ENCODE measurements at regions not wholly inside any gene's neighbourhood (a gene's known extent, or its start where the extent isn't known, plus 50 kb on each side); places are given as distances from the start of the nearest gene placed in this dataset.

DNA sequence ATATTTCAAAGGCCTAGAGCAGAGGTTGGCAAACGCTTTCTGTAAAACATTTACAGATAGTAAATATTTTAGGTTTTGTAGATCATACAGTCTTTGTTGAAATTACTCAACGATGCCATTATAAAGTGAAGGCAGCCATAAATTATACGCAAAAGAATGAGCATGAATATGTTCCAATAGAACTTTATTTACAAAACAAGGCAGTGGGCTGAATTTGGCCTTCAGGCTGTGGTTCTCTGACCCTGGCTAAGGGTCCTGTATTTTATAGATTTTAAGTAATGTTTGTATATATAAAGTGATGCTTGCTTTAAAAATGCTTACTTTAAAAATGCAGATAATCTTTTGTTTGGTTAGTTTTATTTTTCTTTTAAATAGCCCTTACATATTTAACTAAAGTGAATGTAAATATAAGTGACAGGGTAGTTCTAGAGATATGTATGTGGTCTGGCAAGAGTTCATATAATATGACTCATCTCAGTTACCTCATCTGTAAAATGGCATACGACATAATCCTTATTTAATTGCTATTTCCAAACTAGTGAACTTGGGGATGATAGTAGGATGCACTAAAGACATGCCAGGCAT, 51.7 kb upstream of the ATP5MC3 start:
- Histone ChIP-seq H3K4me3 (no peak overlapping the region), H3K4me1 (no peaks in the 10 kb centered on the region; the same call in 1 of the 2 replicates), H3K27me3 (ENCODE audit: low read depth) (no peaks in the 10 kb centered on the region), H3K9me3 (no peaks in the 10 kb centered on the region), H3K36me3 (replicated peaks) (no peaks in the 10 kb centered on the region)
- in situ Hi-C loops (cut with MboI; ENCODE audit: low sequenced_read_pairs), result no loop called here
- DNase-seq (ENCODE audit: low spot score in 2 of 2), result no peak

Measured in HAP-1 (cell line).